GM18508 (cell line): ENCODE measurements at regions not wholly inside any gene's neighbourhood (a gene's known extent, or its start where the extent isn't known, plus 50 kb on each side); places are given as distances from the start of the nearest gene placed in this dataset.
"Not testable (repeated sequence)": the region's sequence is repeated elsewhere in the genome, so short reads cannot be mapped to it uniquely, and the experiment has no call there.

ENCODE experiments used
- ATAC-seq: cut with Tn5 transposase; IDR thresholded peaks from one replicate; pipeline ENCODE4 v1.9.1; 2021; ENCODE audit warnings: moderate number of reproducible peaks; ENCODE audit not compliant: insufficient read depth, unreplicated experiment

GRCh38 chr5:156076912-156077311 lies 250.1 kb upstream of the SGCD start:
- no peak for ATAC-seq

GRCh38 chr5:156087577-156088110 lies 239.3 kb upstream of the SGCD start:
- ATAC-seq = no peak

GRCh38 chr5:156089955-156090940 lies 236.7 kb upstream of the SGCD start:
- not testable (repeated sequence) for ATAC-seq

- no peak for ATAC-seq
These were observed 233.9 kb upstream of the SGCD start for GRCh38 chr5:156093024-156093423.

GRCh38 chr5:156094001-156094400 lies 233.0 kb upstream of the SGCD start:
- no peak for ATAC-seq

GRCh38 chr5:156095709-156096241 lies 231.2 kb upstream of the SGCD start:
- ATAC-seq = no peak

GRCh38 chr5:156096259-156096658 lies 230.7 kb upstream of the SGCD start:
- ATAC-seq = no peak

- ATAC-seq = no peak
These were observed 223.6 kb upstream of the SGCD start for GRCh38 chr5:156103155-156103885.

GRCh38 chr5:156109317-156110023 lies 217.5 kb upstream of the SGCD start:
- ATAC-seq = no peak

GRCh38 chr5:156119692-156120091 lies 207.3 kb upstream of the SGCD start:
- ATAC-seq = no peak

- ATAC-seq = no peak
These were observed 206.2 kb upstream of the SGCD start for GRCh38 chr5:156120777-156121176.

- ATAC-seq = no peak
These were observed 205.7 kb upstream of the SGCD start for GRCh38 chr5:156121234-156121633.

GRCh38 chr5:156121882-156122281 lies 205.1 kb upstream of the SGCD start:
- no peak for ATAC-seq

- ATAC-seq = no peak
These were observed 202.3 kb upstream of the SGCD start for GRCh38 chr5:156124708-156125107.

GRCh38 chr5:156125118-156125517 lies 201.8 kb upstream of the SGCD start:
- ATAC-seq = no peak

- ATAC-seq = no peak
These were observed 200.2 kb upstream of the SGCD start for GRCh38 chr5:156126716-156127115.

- ATAC-seq = no peak
These were observed 198.9 kb upstream of the SGCD start for GRCh38 chr5:156128026-156128425.

- ATAC-seq = no peak
These were observed 192.7 kb upstream of the SGCD start for GRCh38 chr5:156134216-156134615.

GRCh38 chr5:156135531-156135930 lies 191.4 kb upstream of the SGCD start:
- ATAC-seq = no peak
